IMR-90 (cell line): ENCODE measurements at regions not wholly inside any gene's neighbourhood (a gene's known extent, or its start where the extent isn't known, plus 50 kb on each side); places are given as distances from the start of the nearest gene placed in this dataset.

Experiments
- ATAC-seq: fragments of 200-7000 bp; cut with Tn5 transposase; 2 replicates; pipeline ENCODE4 v1.9.1; 2020; ENCODE audit warnings: low read depth, mild to moderate bottlenecking, moderate library complexity
- BruUV-seq: library from RNA; stranded (reverse); fragments of 400-500 nt; replicated peaks from 2 replicates; lab custom pipeline; 2021; lab: Mats Ljungman, UMichigan
- CTCF ChIA-PET: fragments of 300-600 bp; formaldehyde crosslinking; extraction: SDS; loops from one replicate; lab custom pipeline; 2021; ENCODE audit warnings: antibody characterized with exemption; lab: Yijun Ruan, JAX
- POLR2A ChIA-PET: fragments of 300-600 bp; sonication (Branson Sonifier 250); formaldehyde crosslinking; loops from one replicate; lab custom pipeline; 2022; ENCODE audit warnings: antibody characterized with exemption; ENCODE audit not compliant: unreplicated experiment; lab: Charles Lee
- DNase-seq: peaks from one replicate; pipeline ENCODE4 v3.0.0; 2013
- H2AFZ ChIP-seq: replicated peaks from 2 replicates; pipeline ENCODE3; 2013; ENCODE audit warnings: low read length, mild to moderate bottlenecking; ENCODE audit not compliant: poor library complexity
- H2AK5ac ChIP-seq: 2 replicates; pipeline ENCODE4 v1.6.1; 2013; ENCODE audit warnings: low read depth, low read length, inconsistent platforms
- H2AK9ac ChIP-seq: replicated peaks from 2 replicates; pipeline ENCODE3; 2013; ENCODE audit warnings: mild to moderate bottlenecking, low read depth, low read length, moderate library complexity; ENCODE audit not compliant: poor library complexity
- H2BK120ac ChIP-seq: 2 replicates; pipeline ENCODE4 v1.6.1; 2013; ENCODE audit warnings: low read depth, low read length, inconsistent platforms
- H2BK15ac ChIP-seq: 3 replicates; pipeline ENCODE4 v1.6.1; 2013; ENCODE audit warnings: low read depth, low read length, inconsistent platforms
- H2BK20ac ChIP-seq: 2 replicates; pipeline ENCODE4 v1.6.1; 2013; ENCODE audit warnings: low read depth, mild to moderate bottlenecking, inconsistent platforms, low read length, moderate library complexity
- H2BK5ac ChIP-seq: 2 replicates; pipeline ENCODE4 v1.6.1; 2013; ENCODE audit warnings: mild to moderate bottlenecking, low read depth, low read length, inconsistent platforms; ENCODE audit not compliant: poor library complexity, severe bottlenecking
- H3K14ac ChIP-seq: replicated peaks from 2 replicates; pipeline ENCODE4 v1.6.1; 2013; ENCODE audit warnings: low read depth, low read length, inconsistent platforms
- H3K18ac ChIP-seq: 2 replicates; pipeline ENCODE4 v1.6.1; 2013; ENCODE audit warnings: low read depth, low read length, control low read depth
- H3K23ac ChIP-seq: 2 replicates; pipeline ENCODE4 v1.6.1; 2013; ENCODE audit warnings: low read depth, low read length, inconsistent platforms
- H3K27ac ChIP-seq: 2 replicates; pipeline ENCODE4 v1.5.1; 2013; ENCODE audit warnings: mild to moderate bottlenecking, control low read depth, low read length; ENCODE audit not compliant: insufficient read depth
- H3K27me3 ChIP-seq: 2 replicates; pipeline ENCODE4 v1.6.1; 2013; ENCODE audit warnings: low read length; ENCODE audit not compliant: control insufficient read depth, insufficient read depth
- H3K36me3 ChIP-seq: 2 replicates; pipeline ENCODE4 v1.6.1; 2013; ENCODE audit warnings: low read length, mixed read lengths; ENCODE audit not compliant: control insufficient read depth, insufficient read depth
- H3K4ac ChIP-seq: 2 replicates; pipeline ENCODE4 v1.6.1; 2013; ENCODE audit warnings: low read depth, low read length, inconsistent platforms
- H3K4me1 ChIP-seq: 2 replicates; pipeline ENCODE4 v1.6.1; 2013; ENCODE audit warnings: low read length, mixed read lengths; ENCODE audit not compliant: control insufficient read depth, insufficient read depth
- H3K4me2 ChIP-seq: 2 replicates; pipeline ENCODE4 v1.6.1; 2013; ENCODE audit warnings: low read depth, mild to moderate bottlenecking, control low read depth, low read length, moderate library complexity
- H3K4me3 ChIP-seq: 2 replicates; pipeline ENCODE4 v1.5.1; 2013; ENCODE audit warnings: low read depth, mild to moderate bottlenecking, control low read depth, low read length, moderate library complexity; ENCODE audit not compliant: insufficient read depth
- H3K56ac ChIP-seq: 2 replicates; pipeline ENCODE4 v1.6.1; 2013; ENCODE audit warnings: low read length, inconsistent platforms; ENCODE audit not compliant: insufficient read depth; ENCODE audit errors: extremely low read depth
- H3K79me1 ChIP-seq, 2 experiments: 2 replicates each; pipeline ENCODE4 v1.6.1; 2013; ENCODE audit warnings: low read length in 2 of 2, inconsistent platforms in 1 of 2, low read depth in 1 of 2
- H3K9ac ChIP-seq: 2 replicates; pipeline ENCODE4 v1.6.1; 2013; ENCODE audit warnings: low read depth, low read length, control low read depth
- H3K9me1 ChIP-seq: 2 replicates; pipeline ENCODE4 v1.6.1; 2013; ENCODE audit warnings: low read length, inconsistent platforms; ENCODE audit not compliant: insufficient read depth
- H3K9me3 ChIP-seq: 2 replicates; pipeline ENCODE4 v1.6.1; 2013; ENCODE audit warnings: low read length; ENCODE audit not compliant: control insufficient read depth, insufficient read depth
- H4K20me1 ChIP-seq: 2 replicates; pipeline ENCODE4 v1.6.1; 2013; ENCODE audit warnings: low read length, inconsistent platforms; ENCODE audit not compliant: insufficient read depth
- H4K5ac ChIP-seq: 2 replicates; pipeline ENCODE4 v1.6.1; 2013; ENCODE audit warnings: mild to moderate bottlenecking, low read depth, low read length, control low read depth
- H4K8ac ChIP-seq, 2 experiments: 2 replicates each; pipeline ENCODE4 v1.6.1; 2013; ENCODE audit warnings: low read depth in 2 of 2, low read length in 2 of 2, control low read depth in 1 of 2, inconsistent platforms in 1 of 2
- H4K91ac ChIP-seq: 2 replicates; pipeline ENCODE4 v1.6.1; 2013; ENCODE audit warnings: low read depth, low read length, inconsistent platforms; ENCODE audit not compliant: insufficient read depth
- BHLHE40 ChIP-seq: fragments of 150-350 bp; IDR thresholded peaks from 2 replicates; pipeline ENCODE4 v1.6.1; 2016; ENCODE audit warnings: mild to moderate bottlenecking, low read depth, low read length
- POLR2A ChIP-seq: IDR thresholded peaks from 2 replicates; pipeline ENCODE4 v1.6.1; 2012; ENCODE audit warnings: mild to moderate bottlenecking, low read depth, low read length
- dilution Hi-C: fragments of 300-500 bp; cut with HindIII; formaldehyde crosslinking; loops from one replicate; pipeline ENCODE4 v1.14.3; 2018; ENCODE audit warnings: low sequenced_read_pairs; ENCODE audit not compliant: unreplicated experiment
- in situ Hi-C: fragments of 300-500 bp; cut with MboI; formaldehyde crosslinking; loops from 3 replicates; pipeline ENCODE4 v1.14.3; 2019; ENCODE audit warnings: low sequenced_read_pairs, inconsistent platforms, mixed read lengths
- intact Hi-C: fragments of 100-400 bp; cut with micrococcal nuclease; formaldehyde crosslinking; loops from 2 replicates; pipeline ENCODE4 v1.10.0; 2022

- Histone ChIP-seq H3K9ac (no peak overlapping the region), H3K27me3 (no peaks in the 10 kb centered on the region), H2AFZ (no peak overlapping the region), H3K4me1 (no peaks in the 10 kb centered on the region), H2BK120ac (no peak overlapping the region), H4K91ac (no peak overlapping the region), H3K9me1 (no peaks in the 10 kb centered on the region), H3K4me2 (no peak overlapping the region), H2AK5ac (no peak overlapping the region), H3K18ac (no peak overlapping the region), H2AK9ac (no peak overlapping the region), H3K9me3 (peaks cover 4% of the 10 kb centered on the region), H3K4me3 (no peak overlapping the region), H2BK20ac (no peak overlapping the region), H2BK5ac (no peak overlapping the region), H3K56ac (no peak overlapping the region), H4K5ac (no peak overlapping the region), H4K20me1 (no peaks in the 10 kb centered on the region), H2BK15ac (no peak overlapping the region), H3K27ac (no peak overlapping the region), H3K4ac (no peak overlapping the region), H3K36me3 (no peaks in the 10 kb centered on the region), H3K14ac (no peak overlapping the region), H4K8ac (no peak overlapping the region), H3K23ac (no peak overlapping the region), H3K79me1 (no peaks in the 10 kb centered on the region)
- intact Hi-C loops = no loop called here
- POLR2A ChIA-PET = no interaction called here
- DNase-seq (no peak), ATAC-seq (no peak)
- in situ Hi-C loops = no loop called here
- CTCF ChIA-PET = no interaction called here
- BruUV-seq = no TSS peak
- no peak for TF ChIP-seq POLR2A
- no peak for TF ChIP-seq BHLHE40
- dilution Hi-C loops = no loop called here
Measured at GRCh38 chr10:65042496-65042895, 1521.3 kb downstream of the REEP3 start.
